AG04450 (cell line): ENCODE measurements at regions not wholly inside any gene's neighbourhood (a gene's known extent, or its start where the extent isn't known, plus 50 kb on each side); places are given as distances from the start of the nearest gene placed in this dataset.

Experiments used
- CTCF ChIA-PET: fragments of 300-600, 350-600 bp; formaldehyde crosslinking; extraction: SDS; loops from one replicate; lab custom pipeline; 2022; ENCODE audit warnings: antibody characterized with exemption, inconsistent platforms; lab: Charles Lee
- POLR2A ChIA-PET: fragments of 350-600 bp; formaldehyde crosslinking; extraction: SDS; loops from one replicate; lab custom pipeline; 2021; ENCODE audit warnings: antibody characterized with exemption, inconsistent platforms; lab: Yijun Ruan, JAX
- DNase-seq: peaks from one replicate; pipeline ENCODE4 v3.0.0-alpha.2; 2011; ENCODE audit warnings: low read depth, low spot score
- H3K27ac ChIP-seq: one replicate; pipeline ENCODE4 v1.5.1; 2012; ENCODE audit warnings: low read depth, low read length, control low read depth
- H3K27me3 ChIP-seq: one replicate; pipeline ENCODE4 v1.6.0; 2012; ENCODE audit warnings: low read length; ENCODE audit not compliant: control insufficient read depth, insufficient read depth
- H3K4me3 ChIP-seq: 2 replicates; pipeline ENCODE4 v1.5.1; 2011; ENCODE audit warnings: mild to moderate bottlenecking, low read depth, low read length, control low read depth
- H3K9me3 ChIP-seq: 2 replicates; pipeline ENCODE4 v1.5.1; 2012; ENCODE audit warnings: low read length; ENCODE audit not compliant: control insufficient read depth, insufficient read depth
- TF ChIP-seq, protein P1 (sequence below): IDR thresholded peaks from 2 replicates; pipeline ENCODE4 v1.5.1; 2011; ENCODE audit warnings: low read depth, low read length, control low read depth, inconsistent platforms

DNA sequence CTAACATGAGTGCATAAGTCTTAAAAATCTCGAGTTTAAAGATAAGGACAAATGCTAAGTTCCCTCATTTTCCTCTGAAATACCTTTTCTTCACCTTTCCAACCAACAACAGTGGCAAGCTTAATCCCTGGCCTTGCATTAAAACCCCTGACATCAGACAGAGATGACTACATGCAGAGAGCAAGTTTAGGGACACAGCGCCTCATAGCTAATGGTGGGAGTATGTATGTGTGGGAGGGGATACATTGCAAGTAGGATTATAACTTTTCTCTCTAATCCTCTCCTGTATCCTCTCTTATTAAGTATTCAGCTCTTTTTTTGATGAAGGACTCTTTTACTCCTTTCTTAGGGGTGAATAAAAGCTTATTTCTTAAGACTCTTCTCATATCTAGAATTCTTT is 547.1 kb downstream of the CCER1 start:
- DNase-seq = no peak
- H3K9me3 ChIP-seq = peaks cover 5% of the 10 kb centered on the region; the same call in 1 of the 2 replicates
- no peaks in the 10 kb centered on the region for H3K27me3 ChIP-seq
- no peak overlapping the region for H3K27ac ChIP-seq
- TF ChIP-seq, protein P1, sequence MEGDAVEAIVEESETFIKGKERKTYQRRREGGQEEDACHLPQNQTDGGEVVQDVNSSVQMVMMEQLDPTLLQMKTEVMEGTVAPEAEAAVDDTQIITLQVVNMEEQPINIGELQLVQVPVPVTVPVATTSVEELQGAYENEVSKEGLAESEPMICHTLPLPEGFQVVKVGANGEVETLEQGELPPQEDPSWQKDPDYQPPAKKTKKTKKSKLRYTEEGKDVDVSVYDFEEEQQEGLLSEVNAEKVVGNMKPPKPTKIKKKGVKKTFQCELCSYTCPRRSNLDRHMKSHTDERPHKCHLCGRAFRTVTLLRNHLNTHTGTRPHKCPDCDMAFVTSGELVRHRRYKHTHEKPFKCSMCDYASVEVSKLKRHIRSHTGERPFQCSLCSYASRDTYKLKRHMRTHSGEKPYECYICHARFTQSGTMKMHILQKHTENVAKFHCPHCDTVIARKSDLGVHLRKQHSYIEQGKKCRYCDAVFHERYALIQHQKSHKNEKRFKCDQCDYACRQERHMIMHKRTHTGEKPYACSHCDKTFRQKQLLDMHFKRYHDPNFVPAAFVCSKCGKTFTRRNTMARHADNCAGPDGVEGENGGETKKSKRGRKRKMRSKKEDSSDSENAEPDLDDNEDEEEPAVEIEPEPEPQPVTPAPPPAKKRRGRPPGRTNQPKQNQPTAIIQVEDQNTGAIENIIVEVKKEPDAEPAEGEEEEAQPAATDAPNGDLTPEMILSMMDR = no peak
- ChIA-PET CTCF (no interaction called here), POLR2A (no interaction called here)
- no peak overlapping the region for H3K4me3 ChIP-seq

DNA sequence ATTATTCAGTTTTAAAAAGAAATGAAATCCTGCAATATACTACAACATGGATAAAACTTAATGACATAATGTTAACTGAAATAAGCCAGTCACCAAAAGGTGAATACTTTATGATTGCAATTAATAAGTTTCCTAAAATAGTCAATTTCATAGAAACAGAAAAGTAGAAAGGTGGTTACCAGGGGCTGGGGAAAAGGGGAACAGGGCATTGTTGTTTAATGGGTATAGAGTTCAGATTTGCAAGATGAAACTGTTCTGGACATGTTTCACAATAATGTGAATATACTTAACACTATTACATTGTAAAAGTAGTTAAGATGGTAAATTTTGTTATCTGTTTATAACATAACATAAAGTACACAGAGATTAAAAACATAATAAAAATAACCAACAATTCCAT is 550.9 kb downstream of the CCER1 start:
- Histone ChIP-seq H3K27me3 (no peaks in the 10 kb centered on the region), H3K9me3 (no peaks in the 10 kb centered on the region), H3K4me3 (no peak overlapping the region), H3K27ac (no peak overlapping the region)
- DNase-seq = no peak
- ChIA-PET CTCF (no interaction called here), POLR2A (no interaction called here)
- TF ChIP-seq, protein P1 = no peak

DNA sequence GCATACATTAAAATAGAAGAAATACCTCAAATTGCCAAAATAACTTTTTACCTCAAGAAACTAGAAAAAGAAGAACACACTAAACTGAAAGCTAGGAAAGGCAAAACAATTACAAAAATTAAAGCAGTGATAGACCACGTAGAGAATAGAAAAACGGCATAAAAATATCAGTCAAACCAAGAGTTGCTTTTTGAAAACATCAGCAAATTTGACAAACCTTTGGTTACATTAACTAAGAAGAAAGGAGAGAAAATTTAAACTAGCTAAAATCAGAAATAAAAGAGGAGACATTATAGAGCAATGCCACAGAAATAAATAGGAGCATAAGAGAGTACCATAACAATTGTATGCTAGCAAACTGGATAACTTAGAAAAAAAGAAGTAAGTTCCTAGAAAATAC is 553.8 kb downstream of the CCER1 start:
- no peak overlapping the region for H3K27ac ChIP-seq
- POLR2A ChIA-PET = no interaction called here

DNA sequence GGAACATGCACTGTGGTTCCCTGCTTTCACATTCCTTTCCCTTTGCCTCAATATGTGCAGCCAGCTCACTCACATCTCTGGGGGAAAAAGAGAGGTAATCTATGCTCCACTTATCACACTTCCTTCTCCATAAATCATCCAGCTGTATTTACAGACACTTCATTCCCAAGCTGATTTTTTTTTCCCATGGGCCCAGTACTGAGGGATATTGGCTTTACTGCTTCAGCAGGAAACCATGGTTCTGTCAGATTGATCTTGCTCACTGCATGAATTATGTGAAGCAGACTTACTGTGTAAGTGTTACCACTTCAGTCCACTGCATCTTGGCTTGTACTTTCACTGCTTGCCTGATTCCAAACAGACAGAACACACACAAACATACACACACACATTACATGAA is 555.6 kb downstream of the CCER1 start:
- DNase-seq = no peak

More for the DNA sequence above, 553.8 kb downstream of the CCER1 start:
- Histone ChIP-seq H3K4me3 (no peak overlapping the region), H3K9me3 (no peaks in the 10 kb centered on the region; the same call in 1 of the 2 replicates), H3K27me3 (no peaks in the 10 kb centered on the region)
- TF ChIP-seq, protein P1 = no peak
- CTCF ChIA-PET = no interaction called here
- no peak for DNase-seq

DNA sequence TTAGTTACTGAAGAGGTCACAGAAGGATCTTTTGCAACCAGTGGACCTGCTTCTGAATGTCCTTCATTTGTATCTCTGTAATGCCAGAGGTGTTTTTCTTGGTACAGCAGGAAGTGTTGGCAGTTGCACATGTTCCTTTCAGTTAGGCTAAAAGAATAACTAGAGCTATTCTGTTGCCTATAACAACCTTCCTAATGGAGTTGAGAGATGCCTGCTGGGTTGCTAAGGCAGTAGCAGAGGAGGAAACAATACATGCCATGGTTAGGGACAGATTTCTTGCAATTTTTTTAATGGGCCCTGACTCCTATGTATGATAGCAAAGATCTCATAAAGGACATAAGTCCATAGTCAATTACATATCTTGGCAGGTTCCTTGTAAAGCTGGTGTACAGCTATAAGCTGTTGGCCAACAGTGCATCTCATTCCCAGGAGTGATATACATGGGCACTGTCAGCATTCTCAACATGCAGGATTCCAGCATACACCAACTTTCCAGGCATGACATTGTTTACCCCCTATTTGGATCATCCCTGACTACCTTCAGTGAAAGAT is 556.6 kb downstream of the CCER1 start:
- TF ChIP-seq, protein P1 = no peak
- H3K4me3 ChIP-seq = no peak overlapping the region
- ChIA-PET CTCF (no interaction called here), POLR2A (no interaction called here)
- H3K27ac ChIP-seq = no peak overlapping the region
- no peak for DNase-seq
- no peaks in the 10 kb centered on the region for H3K27me3 ChIP-seq
- no peaks in the 10 kb centered on the region; the same call in 1 of the 2 replicates for H3K9me3 ChIP-seq

More for the DNA sequence above, 555.6 kb downstream of the CCER1 start:
- TF ChIP-seq, protein P1 = no peak
- no peak overlapping the region for H3K4me3 ChIP-seq
- POLR2A ChIA-PET = no interaction called here
- CTCF ChIA-PET = no interaction called here
- no peak overlapping the region for H3K27ac ChIP-seq
- H3K9me3 ChIP-seq = no peaks in the 10 kb centered on the region; the same call in 1 of the 2 replicates
- no peaks in the 10 kb centered on the region for H3K27me3 ChIP-seq
